ENCODE measurements at regions not wholly inside any gene's neighbourhood (a gene's known extent, or its start where the extent isn't known, plus 50 kb on each side); places are given as distances from the start of the nearest gene placed in this dataset.
A peak's percentile ranks its signal among the peaks of the same experiment; 100 is the strongest.

- Histone ChIP-seq H3K4me3 (ENCODE audit: low read depth, low read length, poor library complexity, severe bottlenecking) (no peak overlapping the region), H3K9me3 (ENCODE audit: low read depth, low read length, poor library complexity, severe bottlenecking) (no peaks in the 10 kb centered on the region), H3K27ac (ENCODE audit: low read depth, low read length, poor library complexity, severe bottlenecking) (no peak overlapping the region), H3K36me3 (ENCODE audit: insufficient read depth, low read length, poor library complexity, severe bottlenecking) (no peaks in the 10 kb centered on the region), H3K27me3 (replicated peaks; ENCODE audit: insufficient read depth, low read depth, low read length, poor library complexity) (no peaks in the 10 kb centered on the region), H3K4me1 (ENCODE audit: insufficient read depth, low read length, poor library complexity, severe bottlenecking) (peaks cover 22% of the 10 kb centered on the region)
- intact Hi-C loops (cut with micrococcal nuclease; ENCODE audit: unreplicated experiment): no loop called here
- TF ChIP-seq EZH2 (IDR thresholded peaks at IDR 0.05; ENCODE audit: borderline replicate concordance, low read depth, low read length, poor library complexity, severe bottlenecking) (no peak), CTCF (conservative IDR thresholded peaks at IDR 0.05; ENCODE audit: low read depth, low read length) (no peak)
- ChIA-PET CTCF (interaction anchor here (0.6 kb wide), 1 partner anchor 403 kb away, joined by 3 read pairs; no protein-coding TSS in a partner anchor), POLR2A (ENCODE audit: low non-redundant PET) (interaction anchor here (0.6 kb wide), 1 partner anchor 1145 kb away, joined by 4 read pairs; no protein-coding TSS in a partner anchor)
- BruUV-seq (replicated peaks): no TSS peak
- no peak for DNase-seq (ENCODE audit: low spot score)
These were observed 52.4 kb upstream of the SLC2A1 start for GRCh38 chr1:43011020-43011419.

GRCh38 chr1:43009274-43009673, 50.6 kb upstream of the SLC2A1 start:
- intact Hi-C loops (cut with micrococcal nuclease; ENCODE audit: unreplicated experiment): no loop called here
- POLR2A ChIA-PET (ENCODE audit: low non-redundant PET): interaction anchor here (0.6 kb wide), 1 partner anchor 1817 kb away, joined by 3 read pairs; no protein-coding TSS in a partner anchor
- H3K9me3 ChIP-seq (ENCODE audit: low read depth, low read length, poor library complexity, severe bottlenecking): no peaks in the 10 kb centered on the region
- H3K4me3 ChIP-seq (ENCODE audit: low read depth, low read length, poor library complexity, severe bottlenecking): no peak overlapping the region
- DNase-seq (ENCODE audit: low spot score): peak; percentile 95
- H3K4me1 ChIP-seq (ENCODE audit: insufficient read depth, low read length, poor library complexity, severe bottlenecking): peaks cover 22% of the 10 kb centered on the region
- H3K27ac ChIP-seq (ENCODE audit: low read depth, low read length, poor library complexity, severe bottlenecking): peak overlapping the region; percentile 9
- CTCF ChIA-PET: interaction anchor here (1.0 kb wide), 1 partner anchor 64 kb away, joined by 4 read pairs; no protein-coding TSS in a partner anchor
- H3K36me3 ChIP-seq (ENCODE audit: insufficient read depth, low read length, poor library complexity, severe bottlenecking): no peaks in the 10 kb centered on the region
- no TSS peak for BruUV-seq (replicated peaks)
- TF ChIP-seq CTCF (conservative IDR thresholded peaks at IDR 0.05; ENCODE audit: low read depth, low read length): no peak
- no peak for TF ChIP-seq EZH2 (IDR thresholded peaks at IDR 0.05; ENCODE audit: borderline replicate concordance, low read depth, low read length, poor library complexity, severe bottlenecking)
- no peaks in the 10 kb centered on the region for H3K27me3 ChIP-seq (replicated peaks; ENCODE audit: insufficient read depth, low read depth, low read length, poor library complexity)

- Histone ChIP-seq H3K4me1 (ENCODE audit: insufficient read depth, low read length, poor library complexity, severe bottlenecking) (peaks cover 22% of the 10 kb centered on the region), H3K27ac (ENCODE audit: low read depth, low read length, poor library complexity, severe bottlenecking) (peak overlapping the region; percentile 9), H3K4me3 (ENCODE audit: low read depth, low read length, poor library complexity, severe bottlenecking) (no peak overlapping the region), H3K9me3 (ENCODE audit: low read depth, low read length, poor library complexity, severe bottlenecking) (no peaks in the 10 kb centered on the region), H3K27me3 (replicated peaks; ENCODE audit: insufficient read depth, low read depth, low read length, poor library complexity) (no peaks in the 10 kb centered on the region), H3K36me3 (ENCODE audit: insufficient read depth, low read length, poor library complexity, severe bottlenecking) (no peaks in the 10 kb centered on the region)
- no TSS peak for BruUV-seq (replicated peaks)
- intact Hi-C loops (cut with micrococcal nuclease; ENCODE audit: unreplicated experiment): no loop called here
- TF ChIP-seq CTCF (conservative IDR thresholded peaks at IDR 0.05; ENCODE audit: low read depth, low read length) (no peak), EZH2 (IDR thresholded peaks at IDR 0.05; ENCODE audit: borderline replicate concordance, low read depth, low read length, poor library complexity, severe bottlenecking) (no peak)
- ChIA-PET CTCF (interaction anchor here (1.0 kb wide), 1 partner anchor 65 kb away, joined by 4 read pairs; no protein-coding TSS in a partner anchor), POLR2A (ENCODE audit: low non-redundant PET) (interaction anchor here (0.6 kb wide), 1 partner anchor 1818 kb away, joined by 3 read pairs; no protein-coding TSS in a partner anchor)
- DNase-seq (ENCODE audit: low spot score): peak; percentile 36
These were observed 49.7 kb upstream of the SLC2A1 start for GRCh38 chr1:43008115-43009060.
